GM23248 (cell line): ENCODE measurements at regions not wholly inside any gene's neighbourhood (a gene's known extent, or its start where the extent isn't known, plus 50 kb on each side); places are given as distances from the start of the nearest gene placed in this dataset.

Experiments used
- EZH2 ChIP-seq: fragments of 200-600 bp; sonication (generic); IDR thresholded peaks from 2 replicates; pipeline ENCODE4 v1.6.1; 2018; ENCODE audit warnings: antibody characterized with exemption, mild to moderate bottlenecking; ENCODE audit not compliant: insufficient read depth, poor library complexity, severe bottlenecking
- EZH2phosphoT487 ChIP-seq: fragments of 200-600 bp; sonication (generic); IDR thresholded peaks from 2 replicates; pipeline ENCODE4 v1.6.1; 2018; ENCODE audit warnings: antibody characterized with exemption, moderate library complexity, mild to moderate bottlenecking, low read depth; ENCODE audit not compliant: insufficient read depth

- TF ChIP-seq EZH2phosphoT487 (no peak), EZH2 (no peak)
Observed at GRCh38 chr22:27179161-27179560, 521.8 kb downstream of the MIAT start.
